Small intestine (tissue), 7 donors: ENCODE measurements at regions not wholly inside any gene's neighbourhood (a gene's known extent, or its start where the extent isn't known, plus 50 kb on each side); places are given as distances from the start of the nearest gene placed in this dataset.

Experiments used
- DNase-seq, 2 donors: peaks; one replicate each; pipeline versions ENCODE4 v3.0.0 to v3.0.0-alpha.2; 2013
- FAIRE-seq: peaks from 2 replicates; lab custom pipeline; 2012; peaks lifted over from hg19 to GRCh38; lab: Jason Lieb, UNC
- H3K27ac ChIP-seq, 3 donors: one replicate each; pipeline ENCODE4 v1.5.1; 2013; ENCODE audit warnings: low read length in 2 of 3, mild to moderate bottlenecking in 2 of 3, control low read depth in 1 of 3, inconsistent platforms in 1 of 3, low read depth in 1 of 3, moderate library complexity in 1 of 3
- H3K27me3 ChIP-seq, 3 donors: one replicate each; pipeline ENCODE4 v1.6.1; 2013; ENCODE audit warnings: low read length in 3 of 3, inconsistent platforms in 1 of 3; ENCODE audit not compliant: control insufficient read depth in 3 of 3, insufficient read depth in 3 of 3
- H3K36me3 ChIP-seq, 3 donors: one replicate each; pipeline ENCODE4 v1.6.1; 2013; ENCODE audit warnings: low read length in 3 of 3, inconsistent platforms in 1 of 3, low read depth in 1 of 3, mild to moderate bottlenecking in 1 of 3, moderate library complexity in 1 of 3; ENCODE audit not compliant: control insufficient read depth in 3 of 3, insufficient read depth in 2 of 3
- H3K4me1 ChIP-seq, 3 donors: one replicate each; pipeline ENCODE4 v1.6.1; 2013; ENCODE audit warnings: low read length in 2 of 3, inconsistent platforms in 1 of 3, low read depth in 1 of 3, mild to moderate bottlenecking in 1 of 3, moderate library complexity in 1 of 3; ENCODE audit not compliant: control insufficient read depth in 3 of 3, insufficient read depth in 2 of 3
- H3K4me3 ChIP-seq, 3 donors: one replicate each; pipeline ENCODE4 v1.5.1; 2013; ENCODE audit warnings: low read length in 3 of 3, control low read depth in 1 of 3, inconsistent platforms in 1 of 3, low read depth in 1 of 3, mild to moderate bottlenecking in 1 of 3, moderate library complexity in 1 of 3
- H3K9me3 ChIP-seq, 2 donors: one replicate each; pipeline ENCODE4 v1.6.1; 2013; ENCODE audit warnings: low read depth in 1 of 2, low read length in 1 of 2; ENCODE audit not compliant: control insufficient read depth in 2 of 2, insufficient read depth in 1 of 2
- WGBS, 3 donors: extraction: QIAGEN DNeasy Blood & Tissue Kit; methylation state at CpG; one replicate each; pipeline ENCODE4 v1.1.7; 2013; 5-methylcytosine and 5-hydroxymethylcytosine counted together
- donor health status: healthy with polysubstance abuse.
- donor health status: control.
- donor health status: control.
- donor health status: Bipolar disorder and iron deficiency.
- donor health status: healthy.

- Histone ChIP-seq H3K27me3 (no peaks in the 10 kb centered on the region), H3K4me1 (peaks cover 2 to 18% (median 2%) of the 10 kb centered on the region in 3 donors), H3K4me3 (no peak overlapping the region), H3K9me3 (peaks cover 0 to 9% of the 10 kb centered on the region in 2 donors), H3K27ac (no peak overlapping the region), H3K36me3 (peaks cover 0 to 8% (median 0%) of the 10 kb centered on the region in 3 donors)
- DNase-seq (no peak), FAIRE-seq (no peak)
- WGBS, 3 donors: 84 to 88% (median 84%) methylated on average over 6 of the region's 6 CpGs
Measured at GRCh38 chr17:63358111-63358839, 87.8 kb downstream of the CYB561 start.

DNA sequence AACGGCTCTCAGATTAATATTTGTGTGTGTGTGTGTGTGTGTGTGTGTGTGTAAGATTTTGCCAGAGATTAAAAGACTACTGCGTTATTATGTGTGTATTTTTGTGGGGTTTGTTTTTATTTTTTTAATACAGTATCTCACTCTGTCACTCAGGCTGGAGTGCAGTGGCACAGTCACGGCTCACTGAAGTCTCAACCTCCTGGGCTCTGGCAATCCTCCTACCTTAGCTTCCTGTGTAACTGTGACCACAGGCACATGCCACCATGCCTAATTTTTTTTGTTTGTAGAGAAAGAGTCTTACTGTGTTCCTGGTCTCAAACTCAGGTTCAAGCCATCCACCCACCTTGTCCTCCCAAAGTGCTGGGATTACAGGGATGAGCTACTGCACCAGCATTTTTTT is 87.2 kb downstream of the CYB561 start:
- FAIRE-seq (no peak), DNase-seq (no peak)
- Histone ChIP-seq H3K4me3 (no peak overlapping the region), H3K4me1 (peaks cover 2 to 18% (median 2%) of the 10 kb centered on the region in 3 donors), H3K9me3 (peaks cover 0 to 9% of the 10 kb centered on the region in 2 donors), H3K27ac (no peak overlapping the region), H3K36me3 (peaks cover 0 to 8% (median 0%) of the 10 kb centered on the region in 3 donors), H3K27me3 (no peaks in the 10 kb centered on the region)
- 91 to 93% (median 92%) methylated on average over 3 of the region's 3 CpGs for WGBS, 3 donors

- Histone ChIP-seq H3K36me3 (peaks cover 0 to 8% (median 0%) of the 10 kb centered on the region in 3 donors), H3K9me3 (peaks cover 0 to 9% of the 10 kb centered on the region in 2 donors), H3K4me3 (no peak overlapping the region), H3K27me3 (no peaks in the 10 kb centered on the region), H3K4me1 (peaks cover 0 to 7% (median 0%) of the 10 kb centered on the region in 3 donors), H3K27ac (no peak overlapping the region)
- DNase-seq: no peak
- WGBS, 3 donors: 85 to 93% (median 89%) methylated on average over 7 of the region's 7 CpGs
- FAIRE-seq: no peak
Measured at GRCh38 chr17:63361182-63361581, 84.9 kb downstream of the CYB561 start.

GRCh38 chr17:63362115-63362514 is 84.0 kb downstream of the CYB561 start:
- Histone ChIP-seq H3K4me3 (no peak overlapping the region), H3K9me3 (peaks cover 0 to 9% of the 10 kb centered on the region in 2 donors), H3K27me3 (no peaks in the 10 kb centered on the region), H3K27ac (no peak overlapping the region), H3K4me1 (peaks cover 0 to 3% (median 0%) of the 10 kb centered on the region in 3 donors), H3K36me3 (peaks cover 0 to 8% (median 0%) of the 10 kb centered on the region in 3 donors)
- DNase-seq (no peak), FAIRE-seq (no peak)
- WGBS, 3 donors: 76 to 82% (median 77%) methylated on average over 2 of the region's 2 CpGs

- FAIRE-seq (no peak), DNase-seq (no peak)
- Histone ChIP-seq H3K36me3 (peaks cover 0 to 8% (median 0%) of the 10 kb centered on the region in 3 donors), H3K4me3 (no peak overlapping the region), H3K9me3 (peaks cover 0 to 9% of the 10 kb centered on the region in 2 donors), H3K4me1 (no peaks in the 10 kb centered on the region), H3K27me3 (no peaks in the 10 kb centered on the region), H3K27ac (no peak overlapping the region)
- 38 to 50% (median 41%) methylated on average over 2 of the region's 2 CpGs for WGBS, 3 donors
Measured at GRCh38 chr17:63364387-63364786, 81.7 kb downstream of the CYB561 start.

- no peak overlapping the region for H3K4me3 ChIP-seq
- H3K27me3 ChIP-seq: no peaks in the 10 kb centered on the region
- H3K4me1 ChIP-seq: no peaks in the 10 kb centered on the region
- 71 to 84% (median 84%) methylated on average over 6 of the region's 6 CpGs for WGBS, 3 donors
- DNase-seq (no peak), FAIRE-seq (no peak)
- H3K27ac ChIP-seq: no peak overlapping the region
- H3K36me3 ChIP-seq: peaks cover 0 to 8% (median 0%) of the 10 kb centered on the region in 3 donors
- H3K9me3 ChIP-seq: peaks cover 0 to 9% of the 10 kb centered on the region in 2 donors
Measured at GRCh38 chr17:63364944-63365343, 81.2 kb downstream of the CYB561 start.

- Histone ChIP-seq H3K4me1 (no peaks in the 10 kb centered on the region), H3K36me3 (peaks cover 0 to 8% (median 0%) of the 10 kb centered on the region in 3 donors), H3K27me3 (no peaks in the 10 kb centered on the region), H3K9me3 (peaks cover 0 to 9% of the 10 kb centered on the region in 2 donors), H3K4me3 (no peak overlapping the region), H3K27ac (no peak overlapping the region)
- no peak for FAIRE-seq
- 67 to 72% (median 70%) methylated on average over 8 of the region's 8 CpGs for WGBS, 3 donors
- DNase-seq: no peak
Measured at GRCh38 chr17:63365366-63366240, 80.5 kb downstream of the CYB561 start.

DNA sequence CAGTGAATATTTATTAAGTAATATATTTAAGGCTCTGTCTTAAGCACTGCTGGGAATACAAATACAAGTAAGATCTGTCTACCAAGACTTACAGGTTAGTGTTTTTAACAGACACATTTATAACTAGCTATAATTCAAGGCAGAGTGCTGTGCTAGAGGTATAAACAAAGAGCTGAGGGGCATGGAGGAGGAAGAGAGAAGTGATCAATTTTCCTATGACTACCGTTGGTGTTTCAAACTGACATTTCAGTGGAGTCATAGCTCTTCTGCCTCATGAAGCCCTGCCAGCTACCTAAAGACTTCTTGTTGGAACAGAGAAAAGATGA is 79.9 kb downstream of the CYB561 start:
- H3K9me3 ChIP-seq: peaks cover 0 to 9% of the 10 kb centered on the region in 2 donors
- H3K4me1 ChIP-seq: no peaks in the 10 kb centered on the region
- DNase-seq: no peak
- 45 to 58% (median 48%) methylated on average over 1 of the region's 1 CpG for WGBS, 3 donors
- no peak overlapping the region for H3K4me3 ChIP-seq
- H3K27ac ChIP-seq: no peak overlapping the region
- no peaks in the 10 kb centered on the region for H3K27me3 ChIP-seq
- FAIRE-seq: no peak
- peaks cover 0 to 8% (median 0%) of the 10 kb centered on the region in 3 donors for H3K36me3 ChIP-seq
